ENCODE measurements at regions not wholly inside any gene's neighbourhood (a gene's known extent, or its start where the extent isn't known, plus 50 kb on each side); places are given as distances from the start of the nearest gene placed in this dataset.

DNA sequence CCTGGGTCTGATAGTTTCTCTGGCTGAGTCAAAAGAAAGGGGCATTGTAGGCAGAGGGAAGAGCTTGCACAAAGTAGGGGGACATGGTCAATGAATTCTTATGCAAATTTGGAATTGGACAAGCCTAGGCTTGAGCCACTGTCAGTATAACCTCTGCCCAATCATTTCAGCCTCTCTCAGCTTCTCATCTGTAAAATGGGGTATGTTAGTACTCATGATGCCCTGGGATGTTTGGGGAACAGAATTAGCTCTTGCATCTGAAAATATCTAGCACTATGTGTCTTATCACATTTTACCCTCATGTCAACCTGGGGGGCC, 148.6 kb downstream of the DHX35 start:
- TF ChIP-seq, protein P1, sequence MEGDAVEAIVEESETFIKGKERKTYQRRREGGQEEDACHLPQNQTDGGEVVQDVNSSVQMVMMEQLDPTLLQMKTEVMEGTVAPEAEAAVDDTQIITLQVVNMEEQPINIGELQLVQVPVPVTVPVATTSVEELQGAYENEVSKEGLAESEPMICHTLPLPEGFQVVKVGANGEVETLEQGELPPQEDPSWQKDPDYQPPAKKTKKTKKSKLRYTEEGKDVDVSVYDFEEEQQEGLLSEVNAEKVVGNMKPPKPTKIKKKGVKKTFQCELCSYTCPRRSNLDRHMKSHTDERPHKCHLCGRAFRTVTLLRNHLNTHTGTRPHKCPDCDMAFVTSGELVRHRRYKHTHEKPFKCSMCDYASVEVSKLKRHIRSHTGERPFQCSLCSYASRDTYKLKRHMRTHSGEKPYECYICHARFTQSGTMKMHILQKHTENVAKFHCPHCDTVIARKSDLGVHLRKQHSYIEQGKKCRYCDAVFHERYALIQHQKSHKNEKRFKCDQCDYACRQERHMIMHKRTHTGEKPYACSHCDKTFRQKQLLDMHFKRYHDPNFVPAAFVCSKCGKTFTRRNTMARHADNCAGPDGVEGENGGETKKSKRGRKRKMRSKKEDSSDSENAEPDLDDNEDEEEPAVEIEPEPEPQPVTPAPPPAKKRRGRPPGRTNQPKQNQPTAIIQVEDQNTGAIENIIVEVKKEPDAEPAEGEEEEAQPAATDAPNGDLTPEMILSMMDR (conservative IDR thresholded peaks at IDR 0.05; ENCODE audit: low read depth in 2 of 2), result no peak
- no peak for TF ChIP-seq JUNB (IDR thresholded peaks at IDR 0.05; ENCODE audit: unreplicated experiment)
- TF ChIP-seq, protein P2, sequence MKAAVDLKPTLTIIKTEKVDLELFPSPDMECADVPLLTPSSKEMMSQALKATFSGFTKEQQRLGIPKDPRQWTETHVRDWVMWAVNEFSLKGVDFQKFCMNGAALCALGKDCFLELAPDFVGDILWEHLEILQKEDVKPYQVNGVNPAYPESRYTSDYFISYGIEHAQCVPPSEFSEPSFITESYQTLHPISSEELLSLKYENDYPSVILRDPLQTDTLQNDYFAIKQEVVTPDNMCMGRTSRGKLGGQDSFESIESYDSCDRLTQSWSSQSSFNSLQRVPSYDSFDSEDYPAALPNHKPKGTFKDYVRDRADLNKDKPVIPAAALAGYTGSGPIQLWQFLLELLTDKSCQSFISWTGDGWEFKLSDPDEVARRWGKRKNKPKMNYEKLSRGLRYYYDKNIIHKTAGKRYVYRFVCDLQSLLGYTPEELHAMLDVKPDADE (IDR thresholded peaks at IDR 0.05), result no peak
- TF ChIP-seq EZH2 (IDR thresholded peaks at IDR 0.05; ENCODE audit: low read depth, unreplicated experiment), result no peak
- TF ChIP-seq POLR2AphosphoS5 (IDR thresholded peaks at IDR 0.05; ENCODE audit: low read depth), result no peak
- no peak for TF ChIP-seq EZH2phosphoT487 (IDR thresholded peaks at IDR 0.05; ENCODE audit: unreplicated experiment)
- TF ChIP-seq, protein P3, sequence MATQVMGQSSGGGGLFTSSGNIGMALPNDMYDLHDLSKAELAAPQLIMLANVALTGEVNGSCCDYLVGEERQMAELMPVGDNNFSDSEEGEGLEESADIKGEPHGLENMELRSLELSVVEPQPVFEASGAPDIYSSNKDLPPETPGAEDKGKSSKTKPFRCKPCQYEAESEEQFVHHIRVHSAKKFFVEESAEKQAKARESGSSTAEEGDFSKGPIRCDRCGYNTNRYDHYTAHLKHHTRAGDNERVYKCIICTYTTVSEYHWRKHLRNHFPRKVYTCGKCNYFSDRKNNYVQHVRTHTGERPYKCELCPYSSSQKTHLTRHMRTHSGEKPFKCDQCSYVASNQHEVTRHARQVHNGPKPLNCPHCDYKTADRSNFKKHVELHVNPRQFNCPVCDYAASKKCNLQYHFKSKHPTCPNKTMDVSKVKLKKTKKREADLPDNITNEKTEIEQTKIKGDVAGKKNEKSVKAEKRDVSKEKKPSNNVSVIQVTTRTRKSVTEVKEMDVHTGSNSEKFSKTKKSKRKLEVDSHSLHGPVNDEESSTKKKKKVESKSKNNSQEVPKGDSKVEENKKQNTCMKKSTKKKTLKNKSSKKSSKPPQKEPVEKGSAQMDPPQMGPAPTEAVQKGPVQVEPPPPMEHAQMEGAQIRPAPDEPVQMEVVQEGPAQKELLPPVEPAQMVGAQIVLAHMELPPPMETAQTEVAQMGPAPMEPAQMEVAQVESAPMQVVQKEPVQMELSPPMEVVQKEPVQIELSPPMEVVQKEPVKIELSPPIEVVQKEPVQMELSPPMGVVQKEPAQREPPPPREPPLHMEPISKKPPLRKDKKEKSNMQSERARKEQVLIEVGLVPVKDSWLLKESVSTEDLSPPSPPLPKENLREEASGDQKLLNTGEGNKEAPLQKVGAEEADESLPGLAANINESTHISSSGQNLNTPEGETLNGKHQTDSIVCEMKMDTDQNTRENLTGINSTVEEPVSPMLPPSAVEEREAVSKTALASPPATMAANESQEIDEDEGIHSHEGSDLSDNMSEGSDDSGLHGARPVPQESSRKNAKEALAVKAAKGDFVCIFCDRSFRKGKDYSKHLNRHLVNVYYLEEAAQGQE (IDR thresholded peaks at IDR 0.05; ENCODE audit: unreplicated experiment), result no peak
